GM12873 (cell line): ENCODE measurements at regions not wholly inside any gene's neighbourhood (a gene's known extent, or its start where the extent isn't known, plus 50 kb on each side); places are given as distances from the start of the nearest gene placed in this dataset.

ENCODE experiments used
- TF ChIP-seq, protein P1 (sequence below): IDR thresholded peaks from 2 replicates; pipeline ENCODE4 v1.5.1; 2012; ENCODE audit warnings: low read depth, mild to moderate bottlenecking, moderate library complexity, low read length, control low read depth; ENCODE audit not compliant: insufficient read depth; ENCODE audit errors: missing control alignments

DNA sequence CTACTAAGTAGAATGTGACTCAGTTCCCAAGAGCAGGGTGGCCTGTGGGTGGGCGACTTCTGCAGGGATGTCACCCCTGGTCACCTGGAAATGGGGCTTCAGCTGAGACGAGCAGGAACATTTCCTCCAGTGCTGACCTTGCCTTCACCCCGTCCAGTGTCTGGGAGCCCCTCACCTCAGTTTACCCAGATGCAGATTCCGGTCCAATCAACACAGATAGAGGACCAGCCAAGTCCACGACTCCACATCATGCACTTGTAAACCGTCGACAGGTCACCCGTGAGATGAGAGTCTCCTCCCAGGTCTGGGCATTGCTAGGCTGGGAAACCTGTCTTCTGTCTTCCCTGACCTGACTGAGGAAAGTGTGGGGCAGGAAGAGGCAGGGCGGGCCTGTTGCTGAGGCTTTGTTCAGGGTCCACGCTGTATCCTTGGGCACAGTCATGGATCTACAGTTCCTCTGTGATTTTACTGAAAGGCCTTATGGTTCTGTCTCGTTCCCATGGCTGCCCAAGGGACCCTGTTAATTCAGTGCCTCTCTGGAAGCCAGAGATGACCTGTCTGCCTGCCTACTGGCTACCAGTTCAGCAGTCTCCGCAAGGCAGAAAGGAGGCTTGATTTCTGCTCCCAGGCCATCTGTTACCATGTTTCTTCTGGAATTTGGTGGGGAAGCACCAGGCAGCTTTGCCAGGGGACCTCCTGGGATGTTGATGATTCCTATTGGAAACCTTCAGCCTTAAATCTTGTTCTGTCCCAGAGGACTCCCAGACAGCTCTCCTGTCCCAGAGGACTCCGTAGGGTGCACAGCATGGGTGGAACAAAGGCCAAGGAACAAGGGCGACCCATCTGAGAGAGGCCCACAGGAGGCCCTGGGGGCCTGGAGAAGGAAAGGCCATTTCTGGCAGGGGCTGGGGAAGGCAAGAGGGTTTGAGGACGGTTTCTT lies 288.5 kb upstream of the RTL1 start:
- TF ChIP-seq, protein P1, sequence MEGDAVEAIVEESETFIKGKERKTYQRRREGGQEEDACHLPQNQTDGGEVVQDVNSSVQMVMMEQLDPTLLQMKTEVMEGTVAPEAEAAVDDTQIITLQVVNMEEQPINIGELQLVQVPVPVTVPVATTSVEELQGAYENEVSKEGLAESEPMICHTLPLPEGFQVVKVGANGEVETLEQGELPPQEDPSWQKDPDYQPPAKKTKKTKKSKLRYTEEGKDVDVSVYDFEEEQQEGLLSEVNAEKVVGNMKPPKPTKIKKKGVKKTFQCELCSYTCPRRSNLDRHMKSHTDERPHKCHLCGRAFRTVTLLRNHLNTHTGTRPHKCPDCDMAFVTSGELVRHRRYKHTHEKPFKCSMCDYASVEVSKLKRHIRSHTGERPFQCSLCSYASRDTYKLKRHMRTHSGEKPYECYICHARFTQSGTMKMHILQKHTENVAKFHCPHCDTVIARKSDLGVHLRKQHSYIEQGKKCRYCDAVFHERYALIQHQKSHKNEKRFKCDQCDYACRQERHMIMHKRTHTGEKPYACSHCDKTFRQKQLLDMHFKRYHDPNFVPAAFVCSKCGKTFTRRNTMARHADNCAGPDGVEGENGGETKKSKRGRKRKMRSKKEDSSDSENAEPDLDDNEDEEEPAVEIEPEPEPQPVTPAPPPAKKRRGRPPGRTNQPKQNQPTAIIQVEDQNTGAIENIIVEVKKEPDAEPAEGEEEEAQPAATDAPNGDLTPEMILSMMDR, result no peak

DNA sequence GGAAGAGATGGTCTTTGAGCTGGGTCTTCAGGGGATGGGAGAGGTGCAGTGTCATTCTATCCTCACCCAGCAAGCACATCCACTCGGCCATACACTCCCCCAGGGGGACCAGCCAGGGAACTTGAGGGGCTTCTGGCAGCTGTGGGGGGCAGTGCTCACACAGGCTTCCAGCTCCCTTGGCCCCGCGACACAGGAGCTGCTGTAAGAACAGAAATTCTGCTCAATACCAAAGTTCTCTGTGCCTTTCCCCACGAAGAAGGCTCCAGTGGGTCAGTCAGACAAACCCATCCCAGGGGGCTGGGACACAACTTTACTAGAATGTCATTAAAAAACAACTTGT lies 289.1 kb upstream of the RTL1 start:
- TF ChIP-seq, protein P1, result no peak

DNA sequence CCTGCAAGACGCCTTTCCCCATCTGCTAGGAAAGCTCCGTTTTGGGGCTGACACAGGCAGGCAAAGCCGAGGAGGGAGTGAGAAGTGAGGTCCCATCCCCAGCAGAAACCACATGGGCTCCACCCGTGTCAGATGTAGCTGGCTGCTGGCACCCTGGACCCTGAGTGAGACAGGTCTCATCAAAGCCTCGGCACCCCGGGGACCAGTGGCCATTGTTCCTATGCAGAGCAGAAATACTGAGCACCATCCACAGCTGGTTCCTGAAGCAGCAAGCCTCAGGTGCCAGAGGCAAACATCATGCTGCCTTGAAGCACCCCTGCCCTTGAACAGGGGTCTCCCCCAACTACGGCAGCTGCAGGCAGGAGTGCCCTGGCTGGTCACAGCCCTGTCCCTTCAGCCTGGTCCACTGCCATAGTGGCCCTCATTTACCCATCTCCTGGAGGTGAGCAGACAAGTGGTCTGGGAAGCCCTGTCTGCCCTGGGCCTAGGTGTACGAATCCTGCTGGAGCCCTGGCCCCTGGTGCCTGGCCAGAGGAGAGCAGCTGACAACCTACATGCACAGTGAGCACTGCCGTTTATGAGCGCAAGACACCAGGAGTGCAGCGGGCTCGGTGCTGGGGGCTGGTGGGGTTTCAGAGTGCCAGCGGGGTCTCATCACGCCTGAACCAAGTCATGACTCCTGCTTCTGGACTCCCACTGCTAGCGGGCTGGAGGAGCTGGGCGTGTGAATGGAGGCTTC lies 289.8 kb upstream of the RTL1 start:
- TF ChIP-seq, protein P1, result no peak

DNA sequence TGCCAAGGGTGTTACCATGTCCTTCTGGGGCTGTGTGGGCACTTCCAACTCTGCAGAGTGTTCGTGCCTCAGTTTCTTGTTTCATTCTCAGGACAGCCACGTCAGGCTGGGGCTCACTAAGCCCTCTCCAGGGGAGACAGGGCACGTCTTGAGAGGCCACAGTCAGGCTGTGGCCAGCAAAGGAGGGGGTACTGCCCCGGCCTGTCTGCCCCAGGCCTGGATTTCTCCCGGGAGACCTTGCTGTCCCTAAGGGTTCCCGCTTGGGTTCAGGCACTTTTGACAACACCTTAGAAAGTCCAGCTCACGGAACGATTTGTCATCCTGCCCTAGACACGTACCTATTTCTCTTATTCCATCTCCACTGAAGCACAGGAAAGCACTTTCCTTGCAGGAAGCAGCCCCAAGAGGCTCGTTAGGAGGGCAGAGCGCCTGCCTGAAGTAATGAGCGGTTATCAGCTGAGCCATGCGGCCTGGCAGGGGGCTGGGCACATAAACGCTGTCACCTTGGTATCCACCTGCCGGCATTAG lies 290.4 kb upstream of the RTL1 start:
- TF ChIP-seq, protein P1, result no peak

DNA sequence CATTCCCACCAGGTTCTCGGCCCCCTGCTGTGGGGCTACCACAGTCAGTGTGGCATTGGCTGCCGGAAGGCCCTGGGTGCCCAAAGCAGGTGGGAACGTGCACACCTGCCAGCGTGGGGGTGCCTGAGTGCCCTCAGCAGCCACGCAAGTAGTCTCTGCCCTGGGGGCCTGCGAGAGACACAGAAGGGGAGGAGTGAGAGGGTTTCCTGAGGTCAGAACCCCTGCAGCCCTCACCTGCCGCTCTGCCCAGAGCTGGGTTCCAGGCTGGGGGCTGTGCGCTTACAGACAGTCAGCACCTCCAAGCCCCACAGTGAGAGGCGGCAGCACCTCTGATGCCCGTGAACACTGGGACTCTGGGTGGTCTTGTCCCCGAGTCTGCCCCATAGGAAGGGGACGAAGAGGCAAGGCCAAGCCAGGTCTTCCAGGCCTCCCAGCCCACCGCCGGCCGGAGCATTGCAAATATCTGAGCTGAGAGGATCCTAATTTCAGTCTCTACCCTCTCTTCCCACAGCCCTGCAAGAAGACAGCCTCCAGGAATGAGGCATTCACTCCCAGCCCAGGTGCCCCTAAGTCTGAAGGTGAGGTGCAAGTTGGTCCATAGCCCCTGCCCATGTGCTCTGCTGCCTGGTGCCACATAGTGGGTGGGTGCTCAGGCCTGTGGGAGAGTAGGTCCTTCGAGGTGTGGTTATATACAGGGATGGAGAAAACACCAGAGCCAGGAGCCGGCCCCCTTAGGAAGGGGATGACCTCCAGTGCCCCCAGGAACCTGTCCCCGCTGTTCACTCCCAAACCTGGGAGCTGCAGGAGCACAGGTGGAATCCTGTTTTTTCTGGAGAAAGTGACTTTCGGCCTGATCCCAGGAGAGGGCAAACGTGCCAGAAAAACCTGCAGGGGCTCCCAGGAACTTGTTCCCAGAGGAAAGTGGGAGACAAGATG lies 291.1 kb upstream of the RTL1 start:
- TF ChIP-seq, protein P1, result no peak

DNA sequence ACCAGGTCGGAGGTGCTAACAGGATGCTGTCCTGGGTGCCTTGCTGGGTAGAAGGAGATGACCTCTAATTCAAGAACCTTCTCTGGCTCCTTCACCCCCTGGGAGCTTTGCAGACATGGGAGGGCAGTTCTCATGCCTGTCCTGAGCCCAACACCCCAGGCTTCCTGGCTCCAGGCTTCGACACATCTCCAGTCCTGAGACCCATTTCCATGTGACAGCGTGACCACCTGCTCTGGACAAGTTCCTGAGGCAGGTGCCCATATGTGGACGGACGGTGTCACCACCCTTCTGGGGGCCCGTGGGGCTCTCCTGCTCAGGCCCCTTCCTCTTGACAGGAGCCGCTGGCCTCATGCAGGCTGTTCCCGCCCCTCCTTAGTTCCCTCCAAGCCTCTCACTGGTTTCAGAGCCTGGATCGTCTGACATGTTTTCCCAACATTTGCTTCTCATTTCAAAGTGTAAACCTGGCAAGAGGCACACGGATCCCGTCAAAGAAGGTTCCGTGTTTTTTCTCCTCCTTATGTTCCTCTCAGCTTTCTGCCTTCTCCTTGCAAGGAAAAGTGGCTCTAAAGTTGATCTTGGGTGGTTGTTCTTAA lies 291.9 kb upstream of the RTL1 start:
- TF ChIP-seq, protein P1, result no peak
